ENCODE measurements at regions not wholly inside any gene's neighbourhood (a gene's known extent, or its start where the extent isn't known, plus 50 kb on each side); places are given as distances from the start of the nearest gene placed in this dataset.

- no peak overlapping the region for H3K4me3 ChIP-seq (ENCODE audit: low read depth, low read length, poor library complexity, severe bottlenecking)
- H3K9me2 ChIP-seq (ENCODE audit: low read depth, low read length) = no peaks in the 10 kb centered on the region
- no peak overlapping the region for H3K27ac ChIP-seq (ENCODE audit: low read depth, low read length, poor library complexity, severe bottlenecking)
- H3K36me3 ChIP-seq (ENCODE audit: insufficient read depth, low read length) = no peaks in the 10 kb centered on the region
- H2AFZ ChIP-seq (ENCODE audit: low read length) = 0 out of 2 replicates have a peak overlapping the region, but pooled peaks have one; percentile 59
- no peaks in the 10 kb centered on the region for H3K9me3 ChIP-seq (ENCODE audit: low read length)
- H3K4me2 ChIP-seq (ENCODE audit: low read length) = peak overlapping the region; percentile 41
- no peak overlapping the region for H3K9ac ChIP-seq (ENCODE audit: low read length)
- no peaks in the 10 kb centered on the region for H3F3A ChIP-seq (ENCODE audit: insufficient read depth, low read length)
- no peaks in the 10 kb centered on the region for H4K20me1 ChIP-seq (ENCODE audit: insufficient read depth, low read length)
- TF ChIP-seq EZH2 (IDR thresholded peaks at IDR 0.05; ENCODE audit: borderline replicate concordance, low read length) = no peak
- no peak for TF ChIP-seq CTCF (IDR thresholded peaks at IDR 0.05; ENCODE audit: low read length)
- H3K4me1 ChIP-seq (ENCODE audit: insufficient read depth, low read length, severe bottlenecking) = peaks cover 23% of the 10 kb centered on the region
- H3K79me2 ChIP-seq (ENCODE audit: insufficient read depth, low read length) = no peaks in the 10 kb centered on the region
- no peaks in the 10 kb centered on the region for H3K27me3 ChIP-seq (ENCODE audit: insufficient read depth, low read length)
Observed at GRCh38 chr1:193463326-193463932, 277.0 kb upstream of the B3GALT2 start.

- no peak overlapping the region for H3K27ac ChIP-seq (ENCODE audit: low read depth, low read length, poor library complexity, severe bottlenecking)
- H2AFZ ChIP-seq (ENCODE audit: low read length) = peak overlapping the region; percentile 59
- H3K9ac ChIP-seq (ENCODE audit: low read length) = no peak overlapping the region
- no peaks in the 10 kb centered on the region for H3F3A ChIP-seq (ENCODE audit: insufficient read depth, low read length)
- no peaks in the 10 kb centered on the region for H4K20me1 ChIP-seq (ENCODE audit: insufficient read depth, low read length)
- peak overlapping the region; percentile 3 for H3K4me3 ChIP-seq (ENCODE audit: low read depth, low read length, poor library complexity, severe bottlenecking)
- no peaks in the 10 kb centered on the region for H3K36me3 ChIP-seq (ENCODE audit: insufficient read depth, low read length)
- TF ChIP-seq CTCF (IDR thresholded peaks at IDR 0.05; ENCODE audit: low read length) (no peak), EZH2 (IDR thresholded peaks at IDR 0.05; ENCODE audit: borderline replicate concordance, low read length) (no peak)
- no peaks in the 10 kb centered on the region for H3K9me2 ChIP-seq (ENCODE audit: low read depth, low read length)
- H3K27me3 ChIP-seq (ENCODE audit: insufficient read depth, low read length) = no peaks in the 10 kb centered on the region
- no peaks in the 10 kb centered on the region for H3K79me2 ChIP-seq (ENCODE audit: insufficient read depth, low read length)
- peaks cover 30% of the 10 kb centered on the region for H3K4me1 ChIP-seq (ENCODE audit: insufficient read depth, low read length, severe bottlenecking)
- H3K4me2 ChIP-seq (ENCODE audit: low read length) = peak overlapping the region; percentile 41
- no peaks in the 10 kb centered on the region for H3K9me3 ChIP-seq (ENCODE audit: low read length)
Observed at GRCh38 chr1:193462629-193463320, 276.4 kb upstream of the B3GALT2 start.

GRCh38 chr1:193458628-193459027, 272.2 kb upstream of the B3GALT2 start:
- TF ChIP-seq EZH2 (IDR thresholded peaks at IDR 0.05; ENCODE audit: borderline replicate concordance, low read length) (no peak), CTCF (IDR thresholded peaks at IDR 0.05; ENCODE audit: low read length) (no peak)
- Histone ChIP-seq H2AFZ (ENCODE audit: low read length) (peak overlapping the region; percentile 94; the same call in 1 of the 2 replicates), H4K20me1 (ENCODE audit: insufficient read depth, low read length) (no peaks in the 10 kb centered on the region), H3K9me3 (ENCODE audit: low read length) (no peaks in the 10 kb centered on the region), H3K27me3 (ENCODE audit: insufficient read depth, low read length) (no peaks in the 10 kb centered on the region), H3K4me3 (ENCODE audit: low read depth, low read length, poor library complexity, severe bottlenecking) (no peak overlapping the region), H3K9ac (ENCODE audit: low read length) (no peak overlapping the region), H3K79me2 (ENCODE audit: insufficient read depth, low read length) (no peaks in the 10 kb centered on the region), H3K36me3 (ENCODE audit: insufficient read depth, low read length) (no peaks in the 10 kb centered on the region), H3K27ac (ENCODE audit: low read depth, low read length, poor library complexity, severe bottlenecking) (no peak overlapping the region), H3F3A (ENCODE audit: insufficient read depth, low read length) (no peaks in the 10 kb centered on the region), H3K9me2 (ENCODE audit: low read depth, low read length) (no peaks in the 10 kb centered on the region), H3K4me2 (ENCODE audit: low read length) (no peak overlapping the region), H3K4me1 (ENCODE audit: insufficient read depth, low read length, severe bottlenecking) (peaks cover 40% of the 10 kb centered on the region)
